ENCODE measurements at regions not wholly inside any gene's neighbourhood (a gene's known extent, or its start where the extent isn't known, plus 50 kb on each side); places are given as distances from the start of the nearest gene placed in this dataset.

GRCh38 chr2:145682546-145683157 is 1162.7 kb upstream of the ZEB2 start:
- no peak for ATAC-seq
- TF ChIP-seq ZC3H10 (CRISPR knock-in tag; IDR thresholded peaks at IDR 0.05): no peak
- TF ChIP-seq BACH2 (CRISPR knock-in tag; IDR thresholded peaks at IDR 0.05; ENCODE audit: borderline replicate concordance): no peak
- no peak for TF ChIP-seq TOX (CRISPR knock-in tag; IDR thresholded peaks at IDR 0.05; ENCODE audit: borderline replicate concordance)
- no peak for TF ChIP-seq PATZ1 (CRISPR knock-in tag; IDR thresholded peaks at IDR 0.05; ENCODE audit: borderline replicate concordance)
- TF ChIP-seq ARNTL (CRISPR knock-in tag; IDR thresholded peaks at IDR 0.05; ENCODE audit: borderline replicate concordance, low read depth): no peak
- no peak for TF ChIP-seq ZNF8 (CRISPR knock-in tag; IDR thresholded peaks at IDR 0.05)
- no peak for TF ChIP-seq GLIS3 (CRISPR knock-in tag; IDR thresholded peaks at IDR 0.05)
- no peak for TF ChIP-seq ZFP30 (CRISPR knock-in tag; IDR thresholded peaks at IDR 0.05)
- TF ChIP-seq SNAI2 (CRISPR knock-in tag; IDR thresholded peaks at IDR 0.05): no peak
- TF ChIP-seq ZNF565 (CRISPR knock-in tag; conservative IDR thresholded peaks at IDR 0.05; ENCODE audit: low read depth): no peak
- TF ChIP-seq ZFP3 (CRISPR knock-in tag; IDR thresholded peaks at IDR 0.05): no peak
- no peak for TF ChIP-seq CSDC2 (CRISPR knock-in tag; IDR thresholded peaks at IDR 0.05)
- no peak for TF ChIP-seq ESRRG (CRISPR knock-in tag; IDR thresholded peaks at IDR 0.05)

GRCh38 chr2:145680276-145680675 is 1160.4 kb upstream of the ZEB2 start:
- ATAC-seq: no peak
- TF ChIP-seq ZNF565 (CRISPR knock-in tag; conservative IDR thresholded peaks at IDR 0.05; ENCODE audit: low read depth): no peak
- TF ChIP-seq ISL1 (CRISPR knock-in tag; IDR thresholded peaks at IDR 0.05): no peak
- no peak for TF ChIP-seq ZC3H10 (CRISPR knock-in tag; IDR thresholded peaks at IDR 0.05)
- TF ChIP-seq ZNF8 (CRISPR knock-in tag; IDR thresholded peaks at IDR 0.05): no peak
- TF ChIP-seq OSR1 (CRISPR knock-in tag; IDR thresholded peaks at IDR 0.05): no peak
- TF ChIP-seq ZNF70 (CRISPR knock-in tag; IDR thresholded peaks at IDR 0.05): no peak
- TF ChIP-seq CREB5 (CRISPR knock-in tag; IDR thresholded peaks at IDR 0.05; ENCODE audit: low read depth): no peak
- no peak for TF ChIP-seq CSRNP3 (CRISPR knock-in tag; IDR thresholded peaks at IDR 0.05)
- no peak for TF ChIP-seq CSDC2 (CRISPR knock-in tag; IDR thresholded peaks at IDR 0.05)
- no peak for TF ChIP-seq BACH2 (CRISPR knock-in tag; IDR thresholded peaks at IDR 0.05; ENCODE audit: borderline replicate concordance)
- no peak for TF ChIP-seq ARNTL (CRISPR knock-in tag; IDR thresholded peaks at IDR 0.05; ENCODE audit: borderline replicate concordance, low read depth)
- TF ChIP-seq TSHZ2 (CRISPR knock-in tag; IDR thresholded peaks at IDR 0.05): no peak
- no peak for TF ChIP-seq ESRRG (CRISPR knock-in tag; IDR thresholded peaks at IDR 0.05)
- no peak for TF ChIP-seq POU6F1 (CRISPR knock-in tag; IDR thresholded peaks at IDR 0.05; ENCODE audit: borderline replicate concordance, low read depth)
- no peak for TF ChIP-seq GLIS3 (CRISPR knock-in tag; IDR thresholded peaks at IDR 0.05)
- no peak for TF ChIP-seq RARB (CRISPR knock-in tag; IDR thresholded peaks at IDR 0.05)
- TF ChIP-seq ZFP30 (CRISPR knock-in tag; IDR thresholded peaks at IDR 0.05): no peak

GRCh38 chr2:145677371-145677770 is 1157.5 kb upstream of the ZEB2 start:
- ATAC-seq: no peak
- TF ChIP-seq CREB5 (CRISPR knock-in tag; IDR thresholded peaks at IDR 0.05; ENCODE audit: low read depth): no peak
- no peak for TF ChIP-seq ZNF565 (CRISPR knock-in tag; conservative IDR thresholded peaks at IDR 0.05; ENCODE audit: low read depth)
- no peak for TF ChIP-seq TSHZ2 (CRISPR knock-in tag; IDR thresholded peaks at IDR 0.05)
- TF ChIP-seq TCF4 (CRISPR knock-in tag; IDR thresholded peaks at IDR 0.05; ENCODE audit: borderline replicate concordance): no peak
- TF ChIP-seq RARB (CRISPR knock-in tag; IDR thresholded peaks at IDR 0.05): no peak
